Activated CD4-positive, alpha-beta T cell treated with anti-CD3 and anti-CD28 coated beads, Interleukin-2, amount 50 U/mL, for 1 hour (primary cell): ENCODE measurements at regions not wholly inside any gene's neighbourhood (a gene's known extent, or its start where the extent isn't known, plus 50 kb on each side); places are given as distances from the start of the nearest gene placed in this dataset.

ENCODE experiments used
- DNase-seq: peaks from one replicate; pipeline ENCODE4 v3.0.0-alpha.2; 2020

GRCh38 chr18:45274026-45274425 lies 341.2 kb upstream of the SLC14A2 start:
- no peak for DNase-seq

DNA sequence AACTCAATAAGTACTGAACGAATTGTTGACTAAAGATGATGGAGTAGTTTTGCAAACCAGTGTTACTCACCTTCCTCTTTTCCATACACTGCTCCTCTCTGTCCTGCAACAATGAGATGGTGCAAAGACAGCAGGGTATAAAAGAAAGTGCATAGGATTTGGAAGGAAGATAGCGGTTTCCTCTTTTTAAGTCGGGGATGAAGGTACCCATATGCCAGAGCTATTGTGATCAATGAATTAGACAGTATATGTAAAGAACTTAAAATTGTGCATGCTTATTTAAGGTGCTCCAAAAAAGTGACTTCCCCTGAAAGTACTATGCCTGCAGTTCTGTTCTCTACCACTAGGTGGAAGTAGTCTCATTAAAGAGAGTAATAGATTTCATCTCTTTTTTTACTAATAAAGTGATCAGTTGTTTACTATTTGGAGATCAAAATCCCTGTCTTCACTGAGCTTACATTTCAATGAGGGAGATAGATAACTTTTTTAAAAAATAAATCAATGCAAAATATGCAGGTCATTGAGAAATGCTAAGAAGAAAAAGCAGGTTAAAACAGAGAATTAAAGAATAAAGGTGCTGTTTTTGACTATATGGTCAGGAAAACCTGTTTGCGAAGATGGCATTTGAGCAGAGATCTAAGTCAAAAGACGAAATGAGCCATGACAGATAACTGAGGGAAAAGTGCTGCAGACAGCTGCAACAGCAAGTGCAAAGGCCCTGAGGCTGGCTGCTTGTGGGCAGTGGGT lies 339.7 kb upstream of the SLC14A2 start:
- no peak for DNase-seq

DNA sequence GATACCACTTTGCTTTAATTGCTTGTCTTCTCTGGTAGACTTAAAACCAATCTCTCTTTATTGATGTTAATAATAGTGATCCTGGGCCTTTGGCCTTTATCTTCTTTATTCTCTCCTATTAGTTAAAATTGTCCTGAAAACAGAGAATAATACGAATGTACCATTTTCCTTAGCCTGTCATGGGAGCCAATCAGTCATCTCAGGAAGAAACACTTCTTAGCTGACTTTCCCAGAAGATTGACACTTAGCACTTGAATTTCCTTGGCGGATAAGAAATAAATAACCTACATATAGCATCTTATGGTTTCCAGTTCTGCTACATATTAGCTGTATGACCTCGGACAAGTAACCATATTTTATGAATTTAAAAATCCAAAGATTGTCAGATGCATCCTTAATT lies 338.4 kb upstream of the SLC14A2 start:
- no peak for DNase-seq

DNA sequence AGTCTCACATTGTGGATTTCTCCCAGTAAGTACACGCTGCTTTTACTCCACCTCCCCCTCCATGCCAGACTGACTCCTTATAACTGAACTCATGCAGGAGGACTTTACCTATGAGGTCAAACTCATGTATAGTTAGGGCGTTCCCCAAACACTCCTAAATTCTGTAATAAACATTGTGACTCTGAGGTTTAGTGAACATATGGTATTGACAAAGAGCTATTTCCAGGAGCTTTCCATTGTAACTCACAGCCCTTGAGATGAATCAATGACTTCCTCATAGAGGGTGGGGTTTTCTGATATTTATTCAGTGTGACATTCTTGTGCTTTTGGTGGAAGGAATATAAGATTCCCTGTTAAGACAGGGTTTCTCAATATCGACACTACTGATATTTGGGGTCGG lies 337.4 kb upstream of the SLC14A2 start:
- no peak for DNase-seq

GRCh38 chr18:45280481-45281276 lies 334.6 kb upstream of the SLC14A2 start:
- DNase-seq, result no peak

DNA sequence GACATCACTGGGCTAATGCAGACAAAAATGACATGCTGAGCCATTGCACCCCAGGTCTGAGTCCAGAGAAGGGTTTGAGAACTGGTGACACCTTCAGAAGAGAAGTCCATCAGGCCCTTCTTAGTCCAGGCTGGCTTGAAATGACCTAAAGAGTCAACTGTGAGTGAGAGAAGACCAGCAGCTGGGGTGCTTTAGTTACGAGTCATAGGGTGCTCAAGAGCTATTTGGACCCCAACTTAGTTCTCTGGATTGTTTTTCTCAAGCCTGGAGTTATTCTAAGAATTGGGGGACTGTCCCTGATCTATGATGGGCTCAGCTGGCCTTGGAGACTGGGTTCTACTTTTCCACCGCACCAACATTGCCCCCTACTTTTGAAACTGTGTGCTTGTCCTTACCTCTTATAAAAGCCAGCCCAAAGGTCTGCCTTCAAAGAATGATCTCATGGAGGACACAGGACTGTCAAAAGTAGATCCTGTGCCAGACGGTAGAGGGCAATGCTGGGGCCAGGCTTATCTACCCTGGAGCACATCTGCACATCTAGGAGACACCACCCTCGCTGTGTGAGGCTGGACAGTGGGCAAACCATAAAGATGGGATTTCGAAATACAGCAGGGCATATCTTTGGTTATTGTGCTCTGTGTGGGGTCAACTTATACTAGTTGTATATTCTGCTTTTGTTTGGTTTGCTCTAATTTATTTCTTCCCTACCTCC lies 333.0 kb upstream of the SLC14A2 start:
- DNase-seq, result no peak

GRCh38 chr18:45284174-45284573 lies 331.1 kb upstream of the SLC14A2 start:
- DNase-seq, result no peak

DNA sequence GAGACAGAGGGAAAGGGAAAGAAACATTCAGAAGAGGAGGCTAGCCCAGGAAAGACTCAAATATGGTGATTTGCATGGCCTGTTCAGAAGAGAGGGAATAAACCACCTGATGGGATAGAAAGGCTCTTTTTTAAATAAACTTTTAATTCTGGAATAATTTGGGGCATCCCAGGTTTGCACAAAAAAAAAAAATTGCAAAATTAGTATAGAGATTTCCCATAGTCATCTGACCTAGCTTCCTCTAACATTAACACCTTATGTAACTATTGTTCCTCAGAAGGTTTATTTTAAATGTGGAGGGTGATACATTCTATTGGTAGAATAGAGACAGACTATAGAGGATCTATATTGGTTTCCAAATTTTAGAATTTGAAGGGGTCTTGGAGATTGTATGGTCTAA lies 330.4 kb upstream of the SLC14A2 start:
- DNase-seq, result no peak

GRCh38 chr18:45285251-45285650 lies 330.0 kb upstream of the SLC14A2 start:
- no peak for DNase-seq

GRCh38 chr18:45286431-45286830 lies 328.8 kb upstream of the SLC14A2 start:
- DNase-seq, result no peak

DNA sequence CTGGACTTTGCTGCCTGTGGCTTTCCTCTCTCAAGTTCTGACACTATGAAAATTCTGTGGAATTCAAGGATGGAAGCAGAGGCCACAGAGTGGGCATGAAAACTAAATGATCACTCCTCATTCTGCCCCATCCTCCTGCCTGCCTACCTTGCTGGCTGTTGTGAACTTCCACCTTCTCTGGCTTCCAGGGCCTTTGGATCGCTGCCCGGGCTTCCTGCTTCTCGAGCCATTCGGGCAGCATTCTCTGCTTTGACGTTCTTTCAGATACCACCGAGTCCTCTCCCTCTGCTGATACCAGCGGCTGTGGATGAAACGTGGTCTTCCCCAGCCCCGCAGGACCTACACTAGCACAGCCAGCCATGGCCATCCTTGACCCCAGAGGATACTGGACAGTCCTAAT lies 327.7 kb upstream of the SLC14A2 start:
- DNase-seq, result no peak

GRCh38 chr18:45290364-45290763 lies 324.9 kb upstream of the SLC14A2 start:
- no peak for DNase-seq

GRCh38 chr18:45291621-45292615 lies 323.4 kb upstream of the SLC14A2 start:
- DNase-seq, result no peak

GRCh38 chr18:45295388-45295787 lies 319.9 kb upstream of the SLC14A2 start:
- DNase-seq, result no peak

DNA sequence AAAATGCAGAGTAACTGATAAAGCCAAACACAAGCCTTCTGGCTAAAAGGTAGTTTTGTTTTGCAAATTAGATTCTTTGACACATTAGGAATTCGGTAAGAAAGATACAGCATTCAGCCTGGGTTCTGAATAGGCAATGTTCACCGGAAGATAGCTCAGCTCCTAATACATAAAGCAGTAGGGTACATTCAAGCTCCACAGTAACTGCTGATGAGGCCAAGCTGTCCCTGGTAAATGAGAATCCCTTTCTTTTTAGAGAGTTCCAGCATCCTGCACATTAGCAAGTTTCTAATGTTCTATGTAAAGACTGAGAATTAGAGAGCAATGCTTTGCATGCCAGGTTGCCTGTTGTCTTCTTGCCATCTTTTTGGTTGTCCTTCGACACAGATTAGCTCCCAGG lies 316.3 kb upstream of the SLC14A2 start:
- no peak for DNase-seq

DNA sequence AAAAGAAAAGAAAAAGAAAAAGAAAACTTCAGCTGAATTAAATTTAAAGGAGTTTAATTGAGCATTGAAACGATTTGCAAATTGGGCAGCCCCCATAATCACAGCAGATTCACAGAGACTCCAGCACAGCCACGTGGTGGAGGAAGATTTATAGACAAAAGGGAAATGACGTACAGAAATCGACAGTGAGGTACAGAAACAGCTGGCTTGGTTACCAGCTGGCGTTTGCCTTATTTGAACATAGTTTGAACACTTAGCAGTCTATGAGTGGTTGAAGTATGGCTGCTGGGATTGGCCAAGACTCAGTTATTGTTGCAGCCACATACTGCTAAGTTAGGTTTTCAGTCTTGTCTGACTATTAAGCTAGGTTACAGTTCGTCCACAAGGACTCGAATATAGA lies 312.2 kb upstream of the SLC14A2 start:
- DNase-seq, result no peak

- DNase-seq, result no peak
These were observed 310.7 kb upstream of the SLC14A2 start for GRCh38 chr18:45304558-45304957.

GRCh38 chr18:45312555-45313126 lies 302.6 kb upstream of the SLC14A2 start:
- no peak for DNase-seq

- no peak for DNase-seq
These were observed 299.1 kb upstream of the SLC14A2 start for GRCh38 chr18:45316127-45316526.

DNA sequence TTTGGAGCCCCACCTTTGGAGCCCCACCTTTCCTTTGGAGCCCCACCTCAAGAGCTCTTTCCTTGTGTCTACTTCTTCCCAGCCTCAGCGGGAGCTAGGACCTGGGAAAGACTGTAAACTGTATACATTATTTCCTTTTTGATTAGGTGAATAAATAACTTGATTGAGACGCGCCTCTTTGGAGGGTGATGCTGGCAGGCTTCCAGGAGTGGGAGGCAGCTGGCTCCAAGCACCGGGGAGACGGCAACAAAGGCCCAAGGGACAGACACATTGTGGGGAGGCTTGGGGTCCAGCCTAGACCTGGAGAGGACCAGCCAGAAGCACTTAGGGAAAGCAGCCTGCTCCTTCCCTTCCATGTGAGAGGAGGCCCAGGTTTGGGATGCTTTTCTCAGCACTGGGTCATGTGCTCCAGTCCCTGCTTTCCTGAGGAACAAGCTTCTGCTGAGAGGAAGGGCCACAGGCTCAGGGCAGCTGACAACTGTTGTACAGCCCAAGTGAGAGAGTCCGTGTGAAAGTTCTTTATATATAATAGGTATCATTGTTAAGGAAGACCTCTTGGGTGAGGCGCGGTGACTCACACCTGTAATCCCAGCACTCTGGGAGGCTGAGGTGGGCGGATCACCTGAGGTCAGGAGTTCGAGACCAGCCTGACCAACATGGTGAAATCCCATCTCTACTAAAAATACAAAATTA lies 297.2 kb upstream of the SLC14A2 start:
- no peak for DNase-seq

GRCh38 chr18:45320724-45321123 lies 294.6 kb upstream of the SLC14A2 start:
- no peak for DNase-seq

DNA sequence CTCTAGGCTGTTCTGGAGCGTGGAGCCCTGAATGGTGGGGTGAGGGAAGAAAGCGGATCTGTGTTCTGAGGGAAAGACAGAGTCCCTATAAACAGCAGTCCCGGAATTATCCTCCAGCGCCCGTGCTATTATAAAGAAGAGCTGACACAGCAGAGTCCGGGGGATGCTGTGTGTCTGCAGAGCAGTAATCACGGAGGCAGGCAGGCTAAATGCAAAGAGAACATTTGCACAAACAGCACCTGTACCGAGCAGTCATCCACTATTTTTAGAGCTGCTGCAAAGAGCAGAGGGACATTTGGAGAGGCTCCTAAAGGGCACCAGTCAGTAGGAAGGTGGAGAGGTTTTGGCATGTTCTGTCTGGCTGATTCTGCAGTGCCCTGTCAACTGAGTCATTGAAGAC lies 293.8 kb upstream of the SLC14A2 start:
- DNase-seq, result no peak
